NCI-H2171 (cell line): ENCODE measurements at regions not wholly inside any gene's neighbourhood (a gene's known extent, or its start where the extent isn't known, plus 50 kb on each side); places are given as distances from the start of the nearest gene placed in this dataset.
"Not testable (repeated sequence)": the region's sequence is repeated elsewhere in the genome, so short reads cannot be mapped to it uniquely, and the experiment has no call there.

ENCODE experiments used
- DNase-seq: peaks from one replicate; lab custom pipeline; 2025; lab: John Stamatoyannopoulos, UW

DNA sequence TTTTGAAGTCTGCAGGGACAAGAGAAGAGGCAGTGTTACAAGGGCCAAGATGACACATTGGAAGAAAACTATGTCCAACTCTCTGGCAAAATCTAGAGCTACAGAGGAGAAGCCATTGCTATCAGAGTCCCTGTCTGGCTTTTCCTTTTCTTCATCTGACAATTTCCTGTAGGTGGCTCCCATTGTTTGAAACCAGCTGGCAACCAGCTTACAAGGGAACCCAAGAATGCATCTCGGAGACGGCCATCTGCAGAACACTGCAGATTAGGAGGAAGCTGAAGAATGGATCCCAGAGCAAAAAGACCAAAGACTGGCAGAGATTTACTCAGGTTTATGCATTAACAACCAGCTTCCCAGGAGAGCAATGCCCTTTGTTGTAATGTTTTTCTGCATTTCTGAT is 216.2 kb upstream of the CTSO start:
- no peak for DNase-seq

DNA sequence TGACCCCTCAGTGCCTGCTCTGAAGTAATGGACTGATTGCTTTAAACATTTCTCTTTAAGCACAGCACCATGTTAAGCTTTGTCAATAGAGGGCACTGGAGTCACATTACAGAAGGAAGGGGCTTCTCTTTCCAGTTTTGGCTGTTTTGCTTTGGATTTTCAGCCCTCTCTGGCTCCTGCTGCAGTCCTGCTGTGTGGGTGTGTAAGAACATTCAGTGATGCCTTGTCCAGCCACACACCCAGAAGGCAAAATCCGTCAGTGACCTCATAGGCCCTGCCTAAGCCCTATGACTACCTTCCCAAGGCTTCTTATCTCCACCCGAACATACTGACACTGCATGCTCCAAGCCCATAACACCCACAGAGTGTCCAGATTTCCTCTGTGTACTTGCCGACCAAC is 215.3 kb upstream of the CTSO start:
- no peak for DNase-seq

DNA sequence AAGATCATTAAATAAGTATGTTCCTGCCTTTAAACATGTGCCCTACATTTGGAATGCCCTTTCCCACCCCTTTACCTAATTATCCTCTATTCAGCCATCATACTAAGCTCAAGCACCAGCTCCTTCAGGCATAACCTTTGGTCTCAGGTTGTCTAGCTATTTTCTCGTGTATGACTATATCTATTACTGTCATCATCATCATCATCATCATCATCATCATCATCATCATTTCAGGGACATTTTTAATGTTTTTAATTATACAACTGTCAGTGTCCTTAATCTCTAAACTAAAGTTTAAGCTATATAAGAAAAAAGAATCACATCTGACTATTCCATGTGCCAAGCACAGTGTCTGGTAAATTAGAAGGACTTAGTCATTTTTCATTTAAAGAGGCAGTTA is 214.6 kb upstream of the CTSO start:
- DNase-seq = no peak

DNA sequence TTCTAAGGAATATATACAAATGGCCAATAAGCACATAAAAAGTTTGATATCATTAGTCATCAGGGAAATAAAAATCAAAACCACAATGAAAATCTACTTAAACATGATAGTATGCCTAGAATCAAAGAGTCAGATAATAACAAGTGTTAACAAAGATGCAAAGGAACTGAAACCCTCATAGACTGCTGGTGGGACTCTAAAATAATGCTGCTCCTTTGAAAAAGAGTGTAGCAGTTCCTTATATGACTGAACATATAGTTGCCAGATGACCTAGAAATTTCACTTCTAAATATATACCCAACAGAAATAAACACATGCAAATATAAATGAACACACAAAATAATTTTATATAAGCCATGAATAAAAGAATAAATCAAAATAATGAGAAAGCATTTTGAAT is 205.1 kb upstream of the CTSO start:
- no peak for DNase-seq

DNA sequence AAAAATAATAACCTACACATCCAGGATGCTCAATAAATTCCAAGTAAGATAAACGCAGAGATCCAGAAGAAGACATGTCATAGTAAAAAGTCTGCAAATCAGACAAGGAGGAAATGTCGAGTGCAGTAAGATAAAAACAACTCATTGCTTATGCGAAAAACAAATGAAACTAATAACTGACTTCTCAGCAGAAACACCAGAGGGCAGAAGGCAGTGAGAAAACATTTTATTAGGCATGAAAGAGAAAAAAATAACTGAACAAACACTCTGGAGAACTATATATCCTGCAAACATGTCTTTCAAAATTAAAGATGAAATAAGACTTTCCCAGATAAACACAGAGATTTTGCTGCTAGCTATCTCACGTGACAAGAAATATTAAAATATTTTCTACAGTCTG is 201.3 kb upstream of the CTSO start:
- DNase-seq = no peak

DNA sequence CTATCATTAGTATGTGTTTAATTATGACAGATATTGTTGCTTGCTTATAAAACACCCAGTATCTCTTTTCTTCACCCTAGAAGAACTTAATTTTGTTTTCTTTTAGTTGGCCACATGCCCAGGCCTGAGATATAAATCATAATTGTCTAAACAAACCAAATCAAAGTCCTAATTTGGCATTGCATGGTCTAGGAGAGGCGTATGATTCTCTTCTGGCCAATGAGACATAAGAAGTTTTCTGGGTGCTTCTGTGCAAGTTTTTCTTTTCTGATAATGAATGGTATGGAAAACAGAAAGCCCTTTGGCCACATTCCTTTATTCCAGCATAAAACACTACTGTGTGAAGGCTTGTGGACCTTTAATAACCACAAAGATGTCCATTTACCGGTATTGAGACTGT is 192.9 kb upstream of the CTSO start:
- no peak for DNase-seq

DNA sequence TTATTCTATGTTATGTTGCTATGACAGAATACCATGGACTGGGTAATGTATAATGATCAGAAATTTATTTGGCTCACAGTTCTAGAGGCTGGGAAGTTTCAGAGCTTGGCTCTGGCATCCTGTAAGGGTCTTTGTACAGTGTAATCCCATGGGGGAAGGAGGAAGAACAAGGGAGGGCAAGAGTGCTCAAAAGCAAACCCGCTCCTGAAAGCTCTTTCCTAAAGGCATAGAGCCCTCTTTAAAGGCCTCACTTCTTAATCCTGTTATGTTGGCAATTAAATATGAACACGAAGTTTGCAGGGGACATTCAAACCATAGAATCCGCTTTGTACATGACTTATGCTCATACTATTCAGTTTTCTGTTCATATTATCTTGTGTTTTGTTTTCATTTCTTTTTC is 191.3 kb upstream of the CTSO start:
- no peak for DNase-seq

DNA sequence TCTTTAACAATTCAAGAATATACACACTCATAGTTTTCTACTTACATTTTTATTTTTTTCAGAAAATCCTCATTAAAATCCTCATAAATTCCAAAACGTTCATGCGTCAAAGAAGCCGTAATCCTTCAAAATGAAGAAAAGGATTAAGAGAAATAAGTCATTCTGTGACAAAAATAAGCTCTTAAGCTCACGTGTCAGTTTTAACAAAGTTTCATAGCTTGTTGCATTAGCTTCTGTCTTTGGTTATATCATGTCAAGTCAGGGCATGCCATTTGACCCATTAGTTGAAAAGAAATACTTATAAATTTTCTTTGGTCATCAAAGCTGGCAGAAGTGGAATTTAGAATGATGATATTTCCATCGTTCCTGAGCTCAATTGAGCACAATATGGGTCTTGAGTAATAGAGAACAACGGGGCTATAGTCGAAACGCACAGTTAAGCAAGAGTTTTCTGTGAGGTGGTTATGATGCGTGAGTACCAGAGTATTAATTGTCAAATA is 185.2 kb upstream of the CTSO start:
- DNase-seq = no peak

DNA sequence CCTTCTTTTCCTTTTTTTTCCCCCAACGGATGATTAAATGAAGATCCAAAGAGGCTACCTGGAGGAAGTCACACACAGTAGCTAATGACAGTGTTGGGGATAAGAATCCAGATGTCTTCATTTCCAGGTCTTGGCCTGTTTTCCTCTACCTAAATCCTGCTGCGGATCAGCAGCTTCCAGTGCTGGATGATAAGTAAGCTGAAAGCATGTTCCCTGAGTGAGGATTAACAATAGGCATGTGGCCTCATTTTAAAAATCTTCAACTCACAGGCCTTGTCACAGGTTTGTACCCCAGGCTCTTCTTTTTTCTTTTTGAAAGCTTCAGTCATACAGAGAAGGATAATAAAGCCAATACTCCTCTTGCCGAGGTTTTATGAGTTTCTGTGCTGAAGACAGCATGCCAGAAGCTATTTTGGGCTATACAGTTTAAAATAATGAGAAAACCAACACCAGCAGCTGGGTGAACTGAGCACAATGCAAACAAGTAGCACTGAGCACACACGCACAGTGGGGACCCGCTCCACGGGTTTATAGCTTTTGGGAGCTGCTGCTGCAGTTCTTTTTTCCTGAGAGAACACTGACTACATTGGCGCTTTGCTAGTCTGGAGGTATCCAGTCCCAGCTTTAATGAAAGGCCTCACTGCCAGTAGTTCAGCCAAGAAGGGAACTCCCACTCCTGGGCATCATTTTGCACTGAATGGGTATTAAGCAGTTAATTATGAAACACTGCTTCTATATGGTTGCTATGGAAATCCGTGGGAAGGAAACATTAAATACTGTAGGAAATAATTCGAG is 184.2 kb upstream of the CTSO start:
- no peak for DNase-seq

DNA sequence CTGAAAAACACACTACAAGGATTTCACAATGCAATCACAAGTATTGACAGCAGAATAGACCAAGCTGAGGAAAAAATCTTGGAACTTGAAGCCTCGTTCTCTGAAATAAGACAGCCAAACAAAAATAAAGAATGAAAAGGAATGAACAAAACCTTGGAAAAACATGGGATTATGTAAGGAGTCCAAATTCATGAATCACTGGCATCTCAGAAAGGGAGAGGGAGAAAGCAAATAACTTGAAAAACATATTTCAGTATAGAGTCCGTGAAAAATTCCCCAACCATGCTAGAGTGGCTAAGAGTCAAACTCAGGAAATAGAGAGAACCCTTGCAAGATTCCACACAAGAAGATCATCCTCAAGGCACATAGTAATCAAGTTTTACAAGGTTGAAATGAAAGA is 178.5 kb upstream of the CTSO start:
- DNase-seq = no peak

DNA sequence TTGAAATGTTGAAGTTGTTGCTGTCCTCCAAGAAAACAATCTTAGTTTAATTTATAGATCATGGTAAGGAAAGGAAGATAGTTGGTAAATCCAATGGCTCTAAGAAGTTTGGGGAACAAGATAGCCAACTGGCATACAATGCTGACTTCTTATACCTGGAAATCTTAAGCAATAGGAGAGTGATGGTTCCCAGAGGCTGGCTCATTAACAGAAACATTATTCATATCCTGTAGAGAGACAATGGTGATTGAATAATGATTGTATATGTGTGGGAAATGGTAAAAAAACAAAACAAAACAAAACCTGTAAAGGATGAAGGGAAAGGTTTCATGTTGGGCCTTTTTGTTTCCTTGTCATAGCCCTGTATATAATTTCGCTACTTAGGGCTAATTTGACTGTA is 174.9 kb upstream of the CTSO start:
- no peak for DNase-seq

DNA sequence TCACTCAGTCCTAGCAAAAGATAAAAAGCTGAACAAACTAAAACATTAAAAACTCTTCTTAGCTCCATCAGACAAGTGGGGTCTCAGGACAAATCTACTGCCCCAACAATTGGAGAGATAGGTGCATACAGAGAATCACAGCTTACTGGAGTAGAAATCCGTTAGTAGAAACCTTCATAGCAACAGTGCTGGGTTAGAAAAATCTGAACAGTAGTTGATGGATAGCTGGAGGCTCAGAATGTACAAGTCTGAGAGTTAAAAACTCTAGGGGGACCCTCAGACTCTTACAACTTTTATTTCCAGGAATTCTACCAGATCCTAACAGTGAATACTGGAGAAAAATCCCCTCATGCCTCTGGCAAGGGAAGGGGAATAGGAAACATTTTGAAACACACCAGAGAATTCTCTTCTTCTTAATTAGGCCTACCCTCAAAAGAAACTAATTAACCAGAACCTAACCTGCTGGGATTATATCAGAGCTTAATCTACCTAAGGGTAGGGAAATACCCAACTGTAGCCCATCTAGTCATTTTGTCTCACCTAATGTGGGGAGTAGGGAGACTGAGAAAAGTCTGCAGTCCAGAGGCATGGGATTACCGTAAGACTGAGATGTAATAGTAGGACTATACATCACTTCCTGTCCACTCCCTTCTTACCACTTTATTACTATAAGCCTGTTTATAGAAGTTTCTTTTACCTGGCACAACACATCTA is 165.0 kb upstream of the CTSO start:
- DNase-seq = no peak

DNA sequence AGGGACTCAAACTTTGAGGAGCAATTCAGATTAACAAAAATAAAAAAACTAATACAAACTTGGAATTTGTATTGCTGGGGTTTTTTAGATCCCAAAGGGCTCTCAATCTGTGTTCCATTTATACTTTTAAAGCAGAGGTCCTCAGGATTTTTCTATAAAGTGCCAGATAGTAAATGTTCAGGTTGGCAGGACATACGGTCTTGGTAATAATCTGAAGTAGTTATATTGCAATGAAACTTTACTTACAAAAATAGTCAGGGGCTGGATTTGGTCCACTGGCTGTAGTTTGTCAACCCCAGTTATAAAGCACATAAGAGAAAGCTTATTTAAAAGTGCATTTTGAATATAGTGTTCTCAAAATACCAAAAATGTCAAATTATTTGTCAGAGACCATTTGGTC is 164.1 kb upstream of the CTSO start:
- DNase-seq = no peak

DNA sequence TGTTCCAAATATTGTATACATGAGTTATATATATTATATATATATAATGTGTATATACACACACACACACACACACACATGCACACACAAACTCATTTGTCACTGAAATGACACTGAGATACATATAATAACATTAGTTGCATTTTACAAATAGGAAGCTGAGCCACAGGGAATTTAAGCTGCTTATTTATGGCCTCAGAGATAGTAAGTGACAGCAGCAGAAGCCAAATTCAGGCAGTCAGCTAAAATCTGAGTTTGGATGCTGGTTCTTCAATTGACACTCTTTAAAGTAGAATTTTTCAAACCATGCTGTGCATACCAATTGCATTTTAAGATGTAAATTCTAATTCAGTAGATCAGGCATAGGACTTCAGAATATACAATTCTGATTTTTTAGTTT is 163.3 kb upstream of the CTSO start:
- no peak for DNase-seq

DNA sequence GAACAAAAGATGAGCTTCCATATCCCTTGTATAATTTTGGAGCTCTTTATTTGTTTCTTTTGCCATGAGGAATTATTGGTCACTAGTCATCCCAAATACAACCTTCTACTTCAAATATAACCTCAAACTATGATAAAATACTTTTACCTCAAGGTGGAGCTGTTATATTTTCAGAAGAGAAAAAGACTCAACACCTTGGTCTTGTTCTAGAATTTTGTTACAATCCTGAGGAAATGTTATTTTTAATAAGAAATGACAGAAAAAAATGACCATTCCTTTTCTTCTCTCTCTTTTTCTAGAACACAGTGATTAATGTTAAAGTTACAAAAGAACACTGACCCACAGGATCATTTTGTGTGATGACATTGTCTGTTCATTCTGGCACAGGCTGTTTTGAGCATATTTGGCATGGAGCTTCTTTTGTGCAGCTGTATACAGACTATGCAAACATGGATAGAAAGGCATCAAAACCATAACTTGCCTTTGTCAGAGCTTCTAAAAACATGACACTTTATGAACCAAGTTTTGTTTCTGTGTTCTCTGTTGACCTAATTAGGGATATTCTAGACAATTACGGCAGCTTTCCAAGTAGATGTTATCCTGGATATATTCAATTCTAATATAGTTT is 159.6 kb upstream of the CTSO start:
- no peak for DNase-seq

DNA sequence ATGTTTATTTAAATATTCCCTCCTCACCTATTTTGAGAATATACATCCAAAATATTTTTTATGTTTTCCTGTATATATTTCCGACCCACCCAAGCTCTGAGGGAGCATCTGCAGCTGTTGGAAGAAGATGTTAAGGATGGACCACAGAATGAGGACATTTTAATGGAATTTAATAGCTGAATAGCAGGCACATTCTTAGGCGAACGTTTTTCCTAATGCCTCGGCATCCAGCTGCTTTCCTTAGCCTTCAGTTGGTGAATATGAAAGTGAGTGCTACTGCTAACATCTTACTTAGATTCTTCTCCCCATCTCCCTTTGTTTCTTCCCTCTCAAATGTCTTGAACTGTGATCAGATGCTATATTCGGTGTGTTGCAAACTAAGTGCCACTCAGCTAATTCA is 158.0 kb upstream of the CTSO start:
- DNase-seq = no peak

DNA sequence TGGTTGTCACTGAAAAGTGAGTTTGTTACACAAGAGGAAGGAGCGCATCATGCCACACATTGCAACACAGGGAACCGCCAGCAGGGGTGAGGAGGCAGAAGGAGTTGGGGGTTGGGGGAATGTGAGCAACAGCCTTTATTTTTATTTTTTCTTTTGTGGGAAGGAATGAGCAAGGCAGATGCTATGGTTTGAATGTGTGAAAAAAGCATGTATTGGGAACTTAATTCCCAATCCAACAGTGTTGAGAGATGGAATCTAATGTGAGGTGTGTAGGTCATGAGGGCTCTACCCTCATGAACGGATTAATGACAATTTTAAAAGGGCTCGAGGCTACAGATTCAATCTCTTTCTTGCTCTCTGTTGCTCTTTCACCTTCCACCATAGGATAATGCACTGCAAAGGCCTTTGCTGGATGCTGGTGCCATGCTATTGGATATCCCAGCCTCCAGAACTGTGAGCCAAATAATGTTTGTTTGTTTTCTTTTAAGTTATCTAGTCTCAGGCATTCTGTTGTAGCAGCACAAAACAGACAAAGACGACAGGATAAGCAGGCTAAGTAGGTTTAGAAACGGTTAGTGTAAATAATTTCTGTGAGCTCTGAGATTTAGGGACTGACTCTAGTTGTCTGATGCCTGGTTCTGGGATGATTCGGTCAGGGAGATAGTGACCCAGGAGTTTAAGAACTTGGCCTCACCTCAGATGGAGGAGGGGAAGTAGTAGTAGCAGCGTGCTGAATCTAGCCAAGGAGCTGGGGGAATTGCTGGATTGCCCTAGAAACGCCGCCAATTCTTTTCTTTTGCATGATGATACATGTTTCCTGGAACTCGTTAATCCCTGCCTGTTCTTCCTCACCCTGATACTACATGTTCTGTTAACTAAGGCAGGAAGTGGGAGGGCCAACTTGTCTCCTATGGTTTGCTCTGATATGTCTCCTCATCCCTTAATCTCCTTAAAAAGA is 156.6 kb upstream of the CTSO start:
- DNase-seq = no peak

DNA sequence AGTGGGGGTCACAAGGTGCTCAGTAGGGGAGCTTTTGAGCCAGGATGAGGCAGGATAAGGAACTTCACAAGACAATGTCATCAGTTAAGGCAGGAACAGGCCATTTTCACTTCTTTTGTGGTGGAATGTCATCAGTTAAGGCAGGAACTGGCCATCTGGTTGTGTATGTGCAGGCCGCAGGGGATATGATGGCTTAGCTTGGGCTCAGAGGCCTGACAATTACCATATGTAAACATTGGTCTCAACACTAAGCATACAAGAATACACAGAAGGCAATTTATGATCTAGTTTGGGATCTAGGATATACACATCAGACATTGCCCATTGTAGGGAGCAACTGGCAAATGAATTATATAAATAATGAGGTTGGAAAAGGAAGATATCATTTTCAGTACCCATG is 155.4 kb upstream of the CTSO start:
- not testable (repeated sequence) for DNase-seq

DNA sequence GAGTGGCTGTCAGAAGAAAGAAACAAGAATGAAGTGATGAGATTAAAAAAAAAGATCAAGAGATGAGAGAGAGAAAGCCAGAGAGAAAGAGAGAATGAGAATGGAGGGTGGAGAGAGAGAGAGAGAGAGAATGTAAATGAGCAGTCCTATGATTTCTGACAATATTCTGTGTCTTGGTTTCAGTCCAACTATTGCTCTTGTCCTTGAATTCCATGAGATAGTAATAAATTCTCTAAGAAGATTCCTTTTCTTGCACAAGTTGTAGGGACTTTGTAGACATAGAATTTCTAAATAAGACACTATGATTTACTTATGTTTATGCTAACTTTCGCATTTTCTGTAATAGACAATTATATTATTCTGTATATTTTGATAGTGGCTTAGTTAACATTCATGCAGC is 149.6 kb upstream of the CTSO start:
- DNase-seq = no peak

DNA sequence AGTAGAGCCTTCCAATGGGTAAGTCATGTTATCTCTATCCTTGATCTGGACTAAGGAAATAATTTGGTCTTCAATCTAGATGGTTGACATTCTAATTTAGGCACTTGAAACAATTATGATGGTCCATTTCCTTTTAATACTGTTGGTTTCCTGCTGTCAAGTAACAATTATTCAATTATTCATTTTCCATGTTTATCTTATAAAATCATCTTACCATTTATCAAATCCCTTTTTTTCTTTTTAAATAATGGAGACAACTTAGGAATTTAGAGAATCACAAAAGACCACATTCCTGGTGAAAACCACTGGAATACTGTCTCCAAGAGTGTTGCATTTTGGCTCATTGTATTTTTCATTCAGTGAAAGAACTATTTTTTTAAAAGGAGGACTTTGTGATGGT is 148.7 kb upstream of the CTSO start:
- no peak for DNase-seq

DNA sequence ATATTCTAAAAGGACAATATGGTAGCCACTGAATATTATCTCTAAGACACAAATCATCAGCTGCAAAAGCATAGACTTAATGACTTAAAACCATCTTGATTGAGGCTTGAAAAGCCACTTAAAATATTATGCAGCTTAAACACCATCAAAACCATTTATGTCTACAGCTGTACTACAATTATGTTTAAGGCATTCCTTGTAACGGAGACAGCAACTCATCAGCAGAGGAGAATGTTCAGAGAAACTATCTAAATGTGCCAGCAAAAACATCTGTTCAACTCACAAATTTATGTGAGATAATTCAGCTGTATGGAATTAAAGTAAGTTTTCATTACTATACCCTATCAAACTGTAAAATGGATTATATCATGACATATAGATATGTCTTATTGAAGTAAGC is 147.9 kb upstream of the CTSO start:
- DNase-seq = no peak

DNA sequence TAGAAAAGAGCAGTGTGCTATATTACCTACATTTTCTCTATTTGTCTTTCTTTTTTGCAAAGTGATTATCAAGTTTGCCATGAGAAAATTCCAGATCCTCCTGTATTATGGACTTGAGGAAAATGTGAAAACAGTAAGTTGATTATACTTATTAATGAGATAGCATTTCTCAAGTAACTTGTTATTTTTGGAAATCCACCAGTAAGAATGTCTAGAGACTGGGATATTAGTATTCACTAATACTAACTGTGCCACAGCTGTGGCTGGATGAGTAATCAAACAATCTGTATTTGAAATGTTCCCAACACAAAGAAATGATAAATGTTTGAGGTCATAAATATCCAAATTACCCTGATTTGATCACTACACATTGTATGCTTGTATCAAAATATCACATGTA is 147.0 kb upstream of the CTSO start:
- DNase-seq = no peak
